BLaER1 treated with 17β-estradiol and CSF1 and Interleukin-3, amounts not matched to agents 10 nM and 100 nM (cell line): ENCODE measurements at regions not wholly inside any gene's neighbourhood (a gene's known extent, or its start where the extent isn't known, plus 50 kb on each side); places are given as distances from the start of the nearest gene placed in this dataset.

ENCODE experiments used
- H3K27ac ChIP-seq, 11 experiments: shearing (Covaris generic); formaldehyde crosslinking; 2 replicates each; pipeline ENCODE4 v1.8.1; 2022
- H3K27me3 ChIP-seq, 11 experiments: shearing (Covaris generic); formaldehyde crosslinking; 2 replicates each; pipeline ENCODE4 v1.8.1; 2022
- H3K36me3 ChIP-seq, 11 experiments: shearing (Covaris generic); formaldehyde crosslinking; 2 replicates each; pipeline ENCODE4 v1.8.1; 2022
- H3K4me1 ChIP-seq, 10 experiments: shearing (Covaris generic); formaldehyde crosslinking; 2 replicates each; pipeline ENCODE4 v1.8.1; 2022
- H3K4me2 ChIP-seq, 11 experiments: shearing (Covaris generic); formaldehyde crosslinking; 2 replicates each; pipeline ENCODE4 v1.8.1; 2022
- H3K4me3 ChIP-seq, 10 experiments: shearing (Covaris generic); formaldehyde crosslinking; 2 replicates each; pipeline ENCODE4 v1.8.1; 2022
- H3K9ac ChIP-seq, 11 experiments: shearing (Covaris generic); formaldehyde crosslinking; 2 replicates each; pipeline ENCODE4 v1.8.1; 2022
- H3K9me3 ChIP-seq, 11 experiments: shearing (Covaris generic); formaldehyde crosslinking; replicated peaks in 1 of 11; 2 replicates each; pipeline ENCODE4 v1.8.1; 2022
- H4K20me1 ChIP-seq, 11 experiments: shearing (Covaris generic); formaldehyde crosslinking; 2 replicates each; pipeline ENCODE4 v1.8.1; 2022
- Cebpa-rat ChIP-seq, 11 experiments: shearing (Covaris generic); IDR thresholded peaks; 2 replicates each; pipeline ENCODE4 v1.8.1; 2022

DNA sequence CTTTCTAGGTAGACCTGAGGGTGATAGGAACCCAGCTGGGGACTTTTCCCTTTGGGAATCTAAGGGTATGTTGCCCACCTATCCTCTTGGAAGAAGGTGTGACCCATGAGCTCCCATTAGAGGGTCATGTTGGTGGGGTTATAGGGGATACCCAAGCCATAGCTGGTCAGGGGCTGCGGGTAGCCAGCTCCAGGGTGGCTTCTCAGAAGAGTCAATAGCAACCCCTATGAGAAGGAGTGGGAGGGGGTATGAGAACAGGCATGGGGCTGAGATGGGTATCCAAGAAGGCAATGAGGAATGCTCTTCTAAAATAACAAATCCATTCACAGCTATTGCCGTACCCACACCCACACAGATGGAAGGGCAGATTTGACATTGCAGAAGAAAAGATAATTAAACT lies 217.8 kb downstream of the UACA start:
- H3K4me3 ChIP-seq, result no peak overlapping the region
- H3K36me3 ChIP-seq, result no peaks in the 10 kb centered on the region

DNA sequence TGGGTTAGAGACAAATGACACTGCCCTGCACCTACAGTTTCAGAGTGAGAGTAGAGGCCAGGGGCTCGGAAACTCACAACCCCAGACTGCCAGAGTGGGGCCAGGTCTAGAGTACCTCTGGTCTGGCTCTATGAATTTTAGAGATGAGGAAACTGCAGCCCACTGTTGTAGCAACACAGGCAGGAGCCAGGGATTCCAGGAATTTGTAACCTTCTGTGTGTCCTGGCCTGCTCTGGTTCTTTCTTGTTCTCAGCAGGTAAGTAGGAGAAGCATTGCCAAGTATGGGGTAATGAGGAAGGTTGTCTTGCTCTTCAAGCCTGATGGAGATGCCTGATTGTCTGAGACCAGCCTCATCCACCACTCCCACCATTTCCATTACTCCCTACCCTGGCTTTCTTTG lies 221.8 kb downstream of the UACA start:
- H3K27ac ChIP-seq, result no peak overlapping the region
- H4K20me1 ChIP-seq, result peaks cover 0 to 13% (median 0%) of the 10 kb centered on the region in 11 experiments; a peak in 2 of 22 replicates
- H3K9me3 ChIP-seq, result no peaks in the 10 kb centered on the region
- TF ChIP-seq Cebpa-rat (IDR thresholded peaks at IDR 0.05), result no peak
- no peak overlapping the region for H3K4me3 ChIP-seq
- no peak overlapping the region for H3K4me2 ChIP-seq
- no peak overlapping the region for H3K9ac ChIP-seq
- peaks cover 0 to 49% (median 0%) of the 10 kb centered on the region in 11 experiments; a peak in 6 of 22 replicates for H3K27me3 ChIP-seq
- H3K36me3 ChIP-seq, result no peaks in the 10 kb centered on the region
- H3K4me1 ChIP-seq, result peaks cover 0 to 7% (median 3%) of the 10 kb centered on the region in 10 experiments; a peak in 15 of 20 replicates

More for the DNA sequence above, 217.8 kb downstream of the UACA start:
- Histone ChIP-seq H3K27ac (no peak overlapping the region), H3K9me3 (no peaks in the 10 kb centered on the region), H3K4me1 (no peaks in the 10 kb centered on the region), H3K9ac (no peak overlapping the region), H4K20me1 (0 out of 22 replicates have a peak, but pooled peaks cover 0 to 2% (median 0%) of the 10 kb centered on the region in 11 experiments), H3K27me3 (peaks cover 0 to 9% (median 0%) of the 10 kb centered on the region in 11 experiments; a peak in 5 of 22 replicates), H3K4me2 (no peak overlapping the region)
- TF ChIP-seq Cebpa-rat (IDR thresholded peaks at IDR 0.05), result no peak

DNA sequence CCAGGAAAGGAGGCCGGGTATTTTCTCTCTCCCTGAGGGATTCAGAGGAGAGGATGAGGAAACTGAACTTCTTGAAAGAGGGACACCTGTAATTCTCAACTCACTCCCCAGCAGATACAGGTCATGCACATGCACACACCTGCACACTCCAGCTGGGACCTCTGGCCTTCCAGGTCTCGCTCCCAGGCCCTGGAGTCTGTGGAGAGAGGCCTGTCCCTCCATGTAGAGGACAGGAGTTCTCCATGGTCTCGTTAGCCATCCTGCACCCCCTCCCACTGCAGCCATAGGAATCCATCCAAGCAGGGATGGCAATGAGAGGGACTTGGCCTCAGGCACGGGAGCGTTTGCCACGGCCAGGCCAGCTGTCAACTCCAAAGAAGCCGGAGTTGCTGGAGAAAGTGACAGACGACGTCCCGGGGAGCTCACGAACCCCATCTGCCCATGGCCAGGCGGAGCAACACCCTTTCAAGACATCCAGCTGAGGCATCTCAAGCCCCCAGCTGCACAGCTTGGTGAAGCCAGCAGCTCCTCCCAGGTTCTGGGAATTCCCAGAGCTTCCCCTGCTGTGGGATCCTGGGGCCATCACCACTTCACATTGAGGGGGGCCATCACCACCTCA lies 223.3 kb downstream of the UACA start:
- Histone ChIP-seq H3K4me2 (no peak overlapping the region), H3K9me3 (no peaks in the 10 kb centered on the region), H3K27me3 (peaks cover 0 to 63% (median 0%) of the 10 kb centered on the region in 11 experiments; a peak in 7 of 22 replicates), H3K36me3 (no peaks in the 10 kb centered on the region), H3K4me1 (peaks cover 13 to 22% (median 18%) of the 10 kb centered on the region in 10 experiments), H3K9ac (no peak overlapping the region), H3K27ac (no peak overlapping the region), H4K20me1 (peaks cover 0 to 26% (median 5%) of the 10 kb centered on the region in 11 experiments; a peak in 5 of 22 replicates), H3K4me3 (no peak overlapping the region)
- TF ChIP-seq Cebpa-rat (IDR thresholded peaks at IDR 0.05), result no peak

DNA sequence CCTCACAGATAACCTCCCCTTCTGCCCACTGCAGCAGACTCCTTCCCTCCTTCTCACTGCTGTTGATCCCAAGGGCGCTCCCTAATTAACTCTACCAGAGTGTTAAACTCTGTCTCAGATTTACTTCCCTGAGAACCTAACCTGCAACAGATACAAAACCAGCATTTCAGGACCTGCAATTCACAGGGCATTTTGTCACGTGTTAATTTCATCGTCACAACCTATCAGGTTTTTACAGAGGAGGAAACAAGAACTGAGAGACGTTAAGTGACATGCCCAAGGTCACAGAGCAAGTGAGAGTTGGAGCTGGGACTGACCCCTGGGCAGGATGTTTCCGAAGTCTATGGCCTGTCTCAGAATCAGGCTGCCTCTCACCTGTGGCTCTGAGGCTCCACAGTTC lies 223.9 kb downstream of the UACA start:
- no peaks in the 10 kb centered on the region for H3K9me3 ChIP-seq
- H3K36me3 ChIP-seq, result no peaks in the 10 kb centered on the region
- peaks cover 19 to 28% (median 24%) of the 10 kb centered on the region in 10 experiments for H3K4me1 ChIP-seq
- TF ChIP-seq Cebpa-rat (IDR thresholded peaks at IDR 0.05), result no peak
- no peak overlapping the region for H3K27ac ChIP-seq
- no peak overlapping the region for H3K4me2 ChIP-seq
- peaks cover 0 to 30% (median 5%) of the 10 kb centered on the region in 11 experiments; a peak in 5 of 22 replicates for H4K20me1 ChIP-seq
- no peak overlapping the region for H3K9ac ChIP-seq
- H3K4me3 ChIP-seq, result no peak overlapping the region
- peaks cover 0 to 69% (median 0%) of the 10 kb centered on the region in 11 experiments; a peak in 7 of 22 replicates for H3K27me3 ChIP-seq

DNA sequence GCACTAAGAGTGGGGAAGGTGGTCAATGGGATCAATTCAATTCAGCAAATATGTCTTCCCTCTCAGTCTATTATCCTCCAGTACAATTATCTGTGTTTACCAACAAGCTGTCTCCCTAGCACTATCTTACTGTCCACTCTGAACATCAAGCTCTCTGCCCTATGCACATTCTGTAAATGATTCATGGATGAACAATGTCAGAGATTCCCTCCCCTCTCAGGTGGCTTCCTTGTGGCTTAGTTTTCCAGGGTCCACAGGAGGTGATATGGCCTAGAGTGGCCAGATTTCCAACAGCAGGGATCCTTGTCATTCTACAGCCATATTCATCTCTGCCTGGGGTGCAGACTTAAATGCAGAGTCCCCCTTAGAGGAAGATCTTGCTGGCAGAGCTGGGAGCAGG lies 225.1 kb downstream of the UACA start:
- peaks cover 0 to 30% (median 5%) of the 10 kb centered on the region in 11 experiments; a peak in 5 of 22 replicates for H4K20me1 ChIP-seq
- no peak overlapping the region for H3K4me3 ChIP-seq
- peaks cover 0 to 80% (median 2%) of the 10 kb centered on the region in 11 experiments; a peak in 7 of 22 replicates for H3K27me3 ChIP-seq
- H3K9ac ChIP-seq, result no peak overlapping the region
- no peak overlapping the region for H3K27ac ChIP-seq
- TF ChIP-seq Cebpa-rat (IDR thresholded peaks at IDR 0.05), result no peak
- H3K4me1 ChIP-seq, result peaks cover 22 to 39% (median 35%) of the 10 kb centered on the region in 10 experiments
- H3K9me3 ChIP-seq, result no peaks in the 10 kb centered on the region
- H3K4me2 ChIP-seq, result no peak overlapping the region
- H3K36me3 ChIP-seq, result no peaks in the 10 kb centered on the region

DNA sequence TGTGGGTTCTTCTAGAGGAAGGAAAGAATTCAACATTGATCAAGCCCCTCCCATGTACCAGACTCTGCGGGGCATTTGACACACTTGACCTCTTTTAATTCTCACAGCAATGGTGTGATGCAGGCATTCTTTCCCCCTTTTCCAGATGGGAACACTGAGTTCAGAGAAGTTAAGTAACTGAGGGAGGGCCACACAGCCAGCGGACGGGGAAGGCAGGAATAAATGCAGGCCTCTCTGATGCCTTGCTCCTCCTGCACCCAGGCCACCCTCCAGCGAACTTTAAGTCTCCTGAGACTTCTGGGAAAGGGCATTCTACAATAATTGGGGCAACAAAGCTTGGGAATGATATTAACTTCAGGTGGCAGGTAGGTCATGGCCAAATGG lies 227.4 kb downstream of the UACA start:
- peaks cover 22 to 48% (median 36%) of the 10 kb centered on the region in 10 experiments for H3K4me1 ChIP-seq
- peaks cover 0 to 40% (median 5%) of the 10 kb centered on the region in 11 experiments; a peak in 6 of 22 replicates for H4K20me1 ChIP-seq
- peak overlapping the region in 1 of 11 experiments; percentile 23; a peak in 1 of 22 replicates for H3K9ac ChIP-seq
- H3K4me2 ChIP-seq, result peak overlapping the region; percentile 74 to 91 (median 83)
- 0 out of 22 replicates have a peak overlapping the region, but pooled peaks of 1 of the 11 experiments have one; percentile 41 for H3K27ac ChIP-seq
- H3K4me3 ChIP-seq, result peak overlapping the region in 4 of 10 experiments; percentile 1 to 36 (median 26); a peak in 2 of 20 replicates
- no peaks in the 10 kb centered on the region for H3K36me3 ChIP-seq
- TF ChIP-seq Cebpa-rat (IDR thresholded peaks at IDR 0.05), result no peak
- H3K27me3 ChIP-seq, result peaks cover 0 to 92% (median 8%) of the 10 kb centered on the region in 11 experiments; a peak in 13 of 22 replicates
- H3K9me3 ChIP-seq, result no peaks in the 10 kb centered on the region

DNA sequence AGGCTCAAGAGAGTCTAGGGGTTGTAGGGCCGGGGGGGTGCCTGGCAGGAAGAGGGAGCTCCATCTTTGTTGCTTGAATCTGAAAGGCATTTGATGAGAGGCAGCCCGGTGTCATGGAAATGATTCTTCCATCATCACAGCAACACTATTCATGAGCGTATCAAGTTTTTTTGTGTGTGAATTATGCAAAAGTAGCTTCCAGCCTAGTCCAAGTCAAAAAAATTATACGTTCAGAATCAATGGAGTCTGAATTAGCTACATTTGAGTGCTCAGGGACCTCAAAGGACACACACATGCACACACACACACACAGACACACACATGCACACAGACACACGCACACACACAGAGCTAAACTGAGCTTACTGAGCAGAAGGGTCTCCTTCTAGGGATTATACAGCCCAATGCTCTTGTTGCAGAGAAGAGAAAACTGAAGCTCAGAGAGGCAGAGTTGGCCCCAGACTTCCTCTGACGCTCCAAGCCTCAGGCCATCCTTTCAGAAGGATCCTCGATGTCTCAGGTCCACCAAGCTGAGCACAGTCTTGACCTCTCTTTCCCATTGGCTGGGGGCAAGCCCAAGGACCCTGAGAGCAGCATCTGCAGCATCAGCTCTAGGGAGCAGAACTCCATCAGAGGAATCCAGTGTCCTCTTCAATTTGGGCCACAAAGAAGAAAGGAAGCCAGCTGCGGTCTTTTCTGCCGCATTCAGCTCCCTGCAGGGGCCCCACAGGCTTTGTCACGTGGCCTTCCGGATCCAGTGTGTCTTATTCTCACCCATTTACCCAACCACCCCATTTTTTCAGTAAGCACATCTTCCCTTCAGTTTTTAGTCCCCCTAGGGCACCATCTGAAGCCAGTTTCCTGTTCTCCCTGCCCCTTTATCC lies 228.0 kb downstream of the UACA start:
- Histone ChIP-seq H3K4me3 (peak overlapping the region in 5 of 10 experiments; percentile 1 to 36 (median 27); a peak in 6 of 20 replicates), H3K27ac (peak overlapping the region in 3 of 11 experiments; percentile 14 to 41 (median 22); a peak in 2 of 22 replicates), H3K9ac (peak overlapping the region in 3 of 11 experiments; percentile 14 to 28 (median 23); a peak in 2 of 22 replicates), H3K27me3 (peaks cover 0 to 97% (median 8%) of the 10 kb centered on the region in 11 experiments; a peak in 13 of 22 replicates), H3K36me3 (no peaks in the 10 kb centered on the region), H3K4me1 (peaks cover 22 to 52% (median 36%) of the 10 kb centered on the region in 10 experiments), H3K4me2 (peak overlapping the region; percentile 74 to 91 (median 83)), H4K20me1 (peaks cover 0 to 36% (median 5%) of the 10 kb centered on the region in 11 experiments; a peak in 6 of 22 replicates), H3K9me3 (no peaks in the 10 kb centered on the region)
- TF ChIP-seq Cebpa-rat (IDR thresholded peaks at IDR 0.05), result no peak

DNA sequence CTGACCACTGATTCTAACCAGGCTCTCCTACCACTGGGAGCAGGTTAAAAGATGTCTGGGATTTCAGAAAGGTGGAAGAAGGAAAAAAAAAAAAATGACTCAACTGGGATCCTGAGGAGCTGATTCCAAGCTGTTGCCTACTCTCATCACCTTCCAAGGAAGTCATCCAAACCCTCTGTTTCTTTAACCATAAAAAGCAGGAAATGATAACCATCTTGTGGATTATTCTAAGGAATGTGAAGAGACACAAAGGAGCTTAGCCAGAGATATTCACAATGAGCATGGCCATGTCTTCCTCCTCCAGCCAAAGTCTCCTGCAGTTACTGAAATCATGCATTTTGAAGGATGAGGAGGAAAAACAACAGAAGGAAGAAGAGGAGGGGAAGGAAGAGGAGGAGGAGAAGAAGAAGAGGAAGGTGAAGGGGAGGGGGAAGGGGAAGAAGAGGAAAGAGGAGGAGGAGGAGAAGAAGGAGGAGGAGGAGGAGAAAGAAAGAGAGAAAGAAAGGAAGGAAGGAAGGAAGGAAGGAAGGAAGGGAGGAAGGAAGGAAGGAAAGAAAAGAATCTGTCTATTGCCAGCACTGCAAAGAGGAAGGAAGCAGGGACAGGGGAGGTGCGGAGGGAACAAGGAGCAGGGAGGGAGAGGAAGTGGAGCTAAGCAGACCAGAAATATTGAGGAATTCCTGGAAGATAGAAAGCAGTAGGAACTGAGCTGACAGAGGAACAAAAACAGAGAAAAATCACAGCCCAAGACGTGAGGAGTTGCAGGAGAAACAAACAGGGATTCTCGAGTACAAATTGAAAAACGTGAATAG lies 229.2 kb downstream of the UACA start:
- Histone ChIP-seq H3K9me3 (no peaks in the 10 kb centered on the region), H3K27me3 (peaks cover 0 to 97% (median 8%) of the 10 kb centered on the region in 11 experiments; a peak in 13 of 22 replicates), H3K4me1 (peaks cover 24 to 64% (median 45%) of the 10 kb centered on the region in 10 experiments), H3K4me2 (peak overlapping the region; percentile 74 to 91 (median 83)), H3K9ac (0 out of 22 replicates have a peak overlapping the region, but pooled peaks of 1 of the 11 experiments have one; percentile 11), H4K20me1 (peaks cover 0 to 36% (median 8%) of the 10 kb centered on the region in 11 experiments; a peak in 9 of 22 replicates), H3K27ac (no peak overlapping the region), H3K36me3 (no peaks in the 10 kb centered on the region), H3K4me3 (no peak overlapping the region)
- no peak for TF ChIP-seq Cebpa-rat (IDR thresholded peaks at IDR 0.05)
